Osteocyte (in vitro differentiated cells): ENCODE measurements at regions not wholly inside any gene's neighbourhood (a gene's known extent, or its start where the extent isn't known, plus 50 kb on each side); places are given as distances from the start of the nearest gene placed in this dataset.

ENCODE experiments used
- DNase-seq: peaks from one replicate; pipeline ENCODE4 v3.0.0; 2021; ENCODE audit warnings: mixed read lengths; ENCODE audit not compliant: unreplicated experiment; ENCODE audit errors: extremely low spot score
- H3K27ac Mint-ChIP-seq: one replicate; pipeline ENCODE4 v1.8.0; 2021; ENCODE audit warnings: mild to moderate bottlenecking, mixed read lengths; ENCODE audit not compliant: unreplicated experiment
- H3K27me3 Mint-ChIP-seq: one replicate; pipeline ENCODE4 v1.8.0; 2021; ENCODE audit warnings: mixed read lengths; ENCODE audit not compliant: unreplicated experiment
- H3K36me3 Mint-ChIP-seq: one replicate; pipeline ENCODE4 v1.8.0; 2021; ENCODE audit warnings: mixed read lengths; ENCODE audit not compliant: unreplicated experiment
- H3K4me1 Mint-ChIP-seq: one replicate; pipeline ENCODE4 v1.8.0; 2021; ENCODE audit warnings: mixed read lengths; ENCODE audit not compliant: unreplicated experiment
- H3K4me3 Mint-ChIP-seq: one replicate; pipeline ENCODE4 v1.8.0; 2021; ENCODE audit warnings: mild to moderate bottlenecking, moderate library complexity, mixed read lengths; ENCODE audit not compliant: unreplicated experiment
- H3K9me3 Mint-ChIP-seq: one replicate; pipeline ENCODE4 v1.8.0; 2021; ENCODE audit warnings: mixed read lengths; ENCODE audit not compliant: unreplicated experiment
- TF ChIP-seq, protein P1 (sequence below): fragments of 200-600 bp; sonication (generic); IDR thresholded peaks from 2 replicates; pipeline ENCODE4 v1.5.0; 2021; ENCODE audit warnings: antibody characterized with exemption, mild to moderate bottlenecking, moderate library complexity

GRCh38 chr20:52405986-52406385 lies 214.4 kb upstream of the ZFP64 start:
- peaks cover 4% of the 10 kb centered on the region for H3K27me3 Mint-ChIP-seq
- H3K4me3 Mint-ChIP-seq: no peak overlapping the region
- no peaks in the 10 kb centered on the region for H3K9me3 Mint-ChIP-seq
- H3K36me3 Mint-ChIP-seq: no peaks in the 10 kb centered on the region
- no peaks in the 10 kb centered on the region for H3K4me1 Mint-ChIP-seq
- DNase-seq: no peak
- H3K27ac Mint-ChIP-seq: no peak overlapping the region
- TF ChIP-seq, protein P1, sequence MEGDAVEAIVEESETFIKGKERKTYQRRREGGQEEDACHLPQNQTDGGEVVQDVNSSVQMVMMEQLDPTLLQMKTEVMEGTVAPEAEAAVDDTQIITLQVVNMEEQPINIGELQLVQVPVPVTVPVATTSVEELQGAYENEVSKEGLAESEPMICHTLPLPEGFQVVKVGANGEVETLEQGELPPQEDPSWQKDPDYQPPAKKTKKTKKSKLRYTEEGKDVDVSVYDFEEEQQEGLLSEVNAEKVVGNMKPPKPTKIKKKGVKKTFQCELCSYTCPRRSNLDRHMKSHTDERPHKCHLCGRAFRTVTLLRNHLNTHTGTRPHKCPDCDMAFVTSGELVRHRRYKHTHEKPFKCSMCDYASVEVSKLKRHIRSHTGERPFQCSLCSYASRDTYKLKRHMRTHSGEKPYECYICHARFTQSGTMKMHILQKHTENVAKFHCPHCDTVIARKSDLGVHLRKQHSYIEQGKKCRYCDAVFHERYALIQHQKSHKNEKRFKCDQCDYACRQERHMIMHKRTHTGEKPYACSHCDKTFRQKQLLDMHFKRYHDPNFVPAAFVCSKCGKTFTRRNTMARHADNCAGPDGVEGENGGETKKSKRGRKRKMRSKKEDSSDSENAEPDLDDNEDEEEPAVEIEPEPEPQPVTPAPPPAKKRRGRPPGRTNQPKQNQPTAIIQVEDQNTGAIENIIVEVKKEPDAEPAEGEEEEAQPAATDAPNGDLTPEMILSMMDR: no peak

DNA sequence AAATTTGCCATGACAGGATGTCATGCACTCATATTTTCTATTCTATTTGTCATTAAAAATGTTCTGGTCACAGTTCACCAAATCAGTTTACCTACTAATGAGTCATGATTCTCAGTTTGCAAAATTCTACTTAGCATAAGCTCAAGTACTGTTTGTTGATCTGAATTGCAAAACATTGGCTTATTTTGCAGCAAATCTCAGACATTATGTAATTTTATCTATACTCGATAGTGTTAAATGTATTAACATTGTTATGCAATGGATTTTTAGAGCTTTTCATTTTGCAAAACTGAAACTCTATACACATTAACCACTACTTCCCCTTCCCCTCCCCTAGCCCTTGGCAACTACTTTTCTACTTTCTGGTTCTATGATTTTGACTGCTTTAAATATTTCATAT lies 213.8 kb upstream of the ZFP64 start:
- TF ChIP-seq, protein P1: no peak
- no peaks in the 10 kb centered on the region for H3K36me3 Mint-ChIP-seq
- H3K4me1 Mint-ChIP-seq: no peaks in the 10 kb centered on the region
- H3K27me3 Mint-ChIP-seq: peaks cover 4% of the 10 kb centered on the region
- H3K9me3 Mint-ChIP-seq: no peaks in the 10 kb centered on the region
- no peak overlapping the region for H3K27ac Mint-ChIP-seq
- H3K4me3 Mint-ChIP-seq: no peak overlapping the region
- DNase-seq: no peak

- Mint-ChIP-seq H3K36me3 (no peaks in the 10 kb centered on the region), H3K27me3 (peaks cover 4% of the 10 kb centered on the region), H3K9me3 (no peaks in the 10 kb centered on the region), H3K4me3 (no peak overlapping the region), H3K27ac (no peak overlapping the region), H3K4me1 (no peaks in the 10 kb centered on the region)
- TF ChIP-seq, protein P1: no peak
- DNase-seq: no peak
Observed at GRCh38 chr20:52404671-52405070, 213.1 kb upstream of the ZFP64 start.

DNA sequence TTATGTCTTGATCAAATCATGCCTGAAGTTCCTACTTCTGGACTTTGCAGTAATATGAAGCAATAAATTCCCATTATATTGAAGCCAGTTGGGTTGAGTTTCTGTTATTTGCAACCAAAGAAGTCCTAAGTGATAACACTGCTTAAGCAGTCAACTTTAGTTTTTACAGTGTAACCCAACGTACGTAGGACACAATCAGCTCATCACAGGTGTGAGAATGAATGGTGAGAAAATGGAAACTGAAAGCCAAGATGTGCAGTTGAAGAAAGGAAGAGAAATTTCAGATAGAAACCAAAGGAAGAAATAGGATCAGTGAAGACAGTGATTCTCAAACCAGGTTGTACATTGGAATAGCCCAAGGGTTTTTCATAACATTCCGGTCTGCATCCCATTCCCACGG lies 211.4 kb upstream of the ZFP64 start:
- Mint-ChIP-seq H3K4me3 (no peak overlapping the region), H3K27me3 (peaks cover 4% of the 10 kb centered on the region), H3K4me1 (no peaks in the 10 kb centered on the region), H3K27ac (no peak overlapping the region), H3K36me3 (no peaks in the 10 kb centered on the region), H3K9me3 (no peaks in the 10 kb centered on the region)
- DNase-seq: no peak
- TF ChIP-seq, protein P1: no peak

- no peak overlapping the region for H3K4me3 Mint-ChIP-seq
- DNase-seq: no peak
- no peaks in the 10 kb centered on the region for H3K36me3 Mint-ChIP-seq
- no peaks in the 10 kb centered on the region for H3K4me1 Mint-ChIP-seq
- TF ChIP-seq, protein P1: no peak
- no peaks in the 10 kb centered on the region for H3K9me3 Mint-ChIP-seq
- H3K27me3 Mint-ChIP-seq: peaks cover 4% of the 10 kb centered on the region
- no peak overlapping the region for H3K27ac Mint-ChIP-seq
Observed at GRCh38 chr20:52402514-52402913, 210.9 kb upstream of the ZFP64 start.
